GM21528 (cell line): ENCODE measurements at regions not wholly inside any gene's neighbourhood (a gene's known extent, or its start where the extent isn't known, plus 50 kb on each side); places are given as distances from the start of the nearest gene placed in this dataset.
A peak's percentile ranks its signal among the peaks of the same experiment; 100 is the strongest.

Source experiments
- ATAC-seq: cut with Tn5 transposase; IDR thresholded peaks from one replicate; pipeline ENCODE4 v1.9.1; 2021; ENCODE audit warnings: mild to moderate bottlenecking, moderate library complexity; ENCODE audit not compliant: unreplicated experiment, low FRiP score

DNA sequence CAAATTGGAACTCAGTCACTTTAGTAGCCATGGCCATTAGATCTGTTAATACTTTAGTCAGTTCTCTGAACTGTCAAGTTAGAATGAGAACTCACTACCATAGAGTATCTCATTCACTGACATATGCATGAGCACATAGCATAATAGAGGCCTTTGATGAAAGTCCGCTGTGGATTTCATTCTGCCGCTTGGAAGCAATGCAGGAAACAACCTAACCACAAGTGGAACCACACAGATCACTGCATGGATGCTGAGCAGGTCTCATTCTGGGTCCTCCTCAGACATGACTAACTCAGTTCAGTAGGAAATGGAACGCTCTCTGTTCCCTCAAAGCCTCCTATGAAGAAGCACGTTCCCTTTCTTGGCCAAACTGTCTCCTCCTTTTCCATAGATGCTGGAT lies 1624.8 kb upstream of the TENM3 start:
- ATAC-seq = no peak

DNA sequence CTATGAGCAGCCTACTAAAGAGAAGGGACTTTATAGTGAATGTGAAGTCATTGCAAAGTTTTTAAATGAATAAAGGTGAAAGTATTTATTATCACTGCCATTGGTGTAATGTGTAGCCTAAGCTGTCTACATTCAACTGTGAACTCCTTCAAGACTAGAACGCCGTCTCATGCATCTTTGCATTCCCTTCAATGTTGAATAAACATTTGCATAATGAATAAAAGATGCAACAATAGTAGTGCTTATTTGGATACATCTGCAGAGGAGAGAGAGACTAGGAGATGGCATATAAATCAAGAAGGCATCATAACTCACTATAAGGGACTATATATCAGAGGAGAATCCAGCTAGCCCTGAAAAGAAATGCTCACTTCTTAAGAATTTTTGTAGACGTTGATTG lies 1623.8 kb upstream of the TENM3 start:
- ATAC-seq = no peak

DNA sequence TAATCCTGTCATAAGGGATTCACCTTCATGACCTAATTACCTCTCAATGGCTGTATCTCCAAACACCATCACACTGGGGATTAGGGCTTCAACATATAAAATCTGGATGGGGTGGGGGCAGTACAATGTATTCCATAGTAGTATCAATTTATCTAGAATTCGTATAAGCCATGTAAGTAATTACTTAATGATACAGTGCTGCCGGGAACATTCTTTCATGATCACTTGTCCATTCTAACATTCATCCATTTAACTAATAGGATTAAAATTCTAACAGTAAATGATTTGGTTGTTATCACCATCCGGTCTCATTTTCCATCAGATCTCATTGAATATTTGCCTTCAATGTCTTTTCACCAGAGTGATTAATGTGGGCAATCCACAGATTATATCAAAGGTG lies 1620.9 kb upstream of the TENM3 start:
- no peak for ATAC-seq

DNA sequence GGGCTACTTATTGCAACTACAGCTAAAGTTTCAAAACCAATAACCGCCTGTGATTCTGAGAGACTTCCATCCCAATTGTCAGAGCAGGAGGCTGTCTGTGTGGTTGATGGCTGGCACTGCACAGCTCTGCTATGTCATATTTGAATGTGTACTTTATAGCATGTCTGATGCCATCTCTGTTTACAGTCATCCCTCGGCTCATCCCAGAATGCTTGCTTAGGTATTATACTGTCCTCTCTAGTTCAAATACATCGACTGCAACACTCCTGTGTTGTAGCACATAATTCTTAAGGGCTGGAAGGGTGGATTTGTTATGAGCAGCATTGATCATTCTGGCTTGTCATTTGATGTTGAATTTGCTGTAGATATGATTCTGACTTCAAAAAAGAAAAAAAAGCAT lies 1617.5 kb upstream of the TENM3 start:
- ATAC-seq = no peak

DNA sequence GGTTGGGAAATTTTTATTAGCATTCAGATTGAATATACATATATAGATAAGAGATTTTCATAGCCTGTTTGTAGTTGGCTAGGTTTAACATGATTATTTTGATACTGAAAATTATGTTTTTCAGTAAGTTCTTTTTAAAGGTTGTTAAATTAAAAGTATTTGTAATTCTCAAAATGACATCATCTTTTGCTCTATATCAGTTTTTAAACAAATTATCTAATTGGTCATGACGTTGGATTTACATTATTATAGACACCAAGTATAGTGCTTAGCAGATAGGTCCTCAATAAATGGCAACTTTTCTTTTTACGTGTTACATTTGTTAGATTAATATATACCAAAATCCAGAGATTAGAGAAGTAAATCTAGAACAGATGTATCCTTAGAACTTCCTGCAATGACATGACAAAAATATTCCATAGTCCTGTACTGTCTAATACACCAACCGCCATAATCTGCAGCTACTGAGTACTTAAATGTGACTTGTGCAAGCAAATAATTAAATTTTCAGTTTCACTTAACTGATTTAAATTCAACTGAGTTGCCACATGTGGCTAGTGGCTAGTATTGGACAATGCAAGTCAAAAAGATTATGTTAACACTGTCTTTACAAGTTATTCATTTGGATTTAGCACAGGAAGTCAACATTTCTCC lies 1613.1 kb upstream of the TENM3 start:
- no peak for ATAC-seq

DNA sequence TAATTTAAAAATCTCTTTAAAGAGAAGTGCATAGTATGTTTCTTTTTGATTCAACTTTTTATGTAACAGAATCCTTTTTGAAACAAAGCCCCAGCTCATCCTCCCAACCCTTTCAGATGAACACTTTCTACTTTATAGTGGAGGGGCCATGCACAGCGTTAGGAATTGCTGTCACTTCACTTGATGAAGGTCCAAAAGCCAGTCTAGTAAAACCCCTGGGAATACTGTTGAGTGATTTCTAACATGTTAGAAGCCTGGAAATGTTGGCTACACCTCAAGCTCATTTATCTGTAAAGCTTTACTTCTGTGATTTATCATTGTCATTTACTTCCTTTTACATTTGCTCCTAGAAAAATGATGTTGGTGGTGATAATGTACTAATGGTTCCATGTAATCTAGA lies 1608.9 kb upstream of the TENM3 start:
- ATAC-seq = no peak

DNA sequence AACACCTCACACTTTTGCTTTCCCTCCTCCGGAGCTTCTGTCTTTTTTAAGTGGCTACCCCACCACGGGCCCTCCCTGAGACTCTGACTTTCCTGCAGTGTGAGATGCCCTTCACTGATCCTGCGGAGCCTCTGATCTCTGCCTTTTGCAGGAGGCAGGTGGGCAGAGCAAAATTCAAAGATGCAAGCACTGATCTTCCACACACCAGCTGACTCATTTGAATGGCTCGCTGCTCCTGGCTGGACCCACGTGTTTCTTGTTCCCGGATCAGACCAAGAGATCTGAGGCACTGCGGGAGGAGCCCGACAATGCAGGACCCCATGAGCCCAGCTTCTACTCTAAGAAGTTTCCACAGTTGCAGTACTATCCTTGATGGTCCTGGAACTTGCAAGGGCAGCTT lies 1607.9 kb upstream of the TENM3 start:
- no peak for ATAC-seq

DNA sequence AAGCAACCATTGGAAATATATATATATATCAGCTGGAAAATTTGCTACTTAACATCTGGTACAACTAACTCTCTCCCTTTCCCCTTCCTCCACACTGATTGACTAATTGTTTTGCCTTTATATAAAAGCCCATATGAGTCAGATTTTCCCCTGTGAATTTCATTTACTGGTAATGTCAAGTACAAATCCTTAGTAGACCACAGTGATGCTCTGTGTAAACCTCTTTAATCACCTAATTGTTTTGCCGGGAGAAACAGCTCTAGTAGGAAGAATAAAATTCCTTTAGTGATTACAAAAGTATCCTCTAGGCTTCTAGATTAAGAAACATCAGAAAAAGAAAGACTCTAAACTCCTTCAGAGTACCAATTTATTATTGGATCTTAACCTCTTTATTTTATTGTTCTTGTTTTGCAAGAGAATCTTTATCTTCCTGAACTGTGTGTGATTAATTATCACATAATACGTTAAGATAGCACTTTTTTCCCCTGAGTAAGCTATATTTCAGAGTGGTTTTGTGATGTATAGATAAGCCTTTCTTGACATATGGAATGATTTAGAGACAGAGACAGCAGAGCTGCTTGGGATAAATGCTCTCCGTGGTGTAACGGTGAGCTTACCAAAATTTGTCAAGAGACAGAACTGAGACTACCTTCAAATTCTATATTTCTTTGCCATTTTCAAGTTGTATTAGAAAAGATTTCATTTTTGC lies 1606.4 kb upstream of the TENM3 start:
- no peak for ATAC-seq

DNA sequence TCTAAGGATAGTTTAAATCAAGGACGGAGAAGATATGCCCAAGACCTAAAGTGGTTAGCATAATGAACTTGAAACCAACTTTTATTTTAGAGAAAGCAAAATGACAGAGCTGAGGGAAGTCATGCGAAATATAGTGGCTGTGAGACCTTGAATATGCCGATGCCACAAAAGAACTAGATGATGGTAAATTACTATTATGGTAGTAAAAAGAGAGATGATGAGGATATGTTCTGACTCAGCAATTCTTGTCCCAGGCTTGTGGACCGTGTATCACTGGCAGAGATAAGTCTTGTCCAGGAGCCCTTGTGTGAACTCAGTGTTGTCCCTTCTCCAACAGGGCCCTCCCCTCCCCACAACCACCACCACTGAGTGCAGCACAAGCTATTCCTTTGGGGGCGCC lies 1605.6 kb upstream of the TENM3 start:
- ATAC-seq = no peak

DNA sequence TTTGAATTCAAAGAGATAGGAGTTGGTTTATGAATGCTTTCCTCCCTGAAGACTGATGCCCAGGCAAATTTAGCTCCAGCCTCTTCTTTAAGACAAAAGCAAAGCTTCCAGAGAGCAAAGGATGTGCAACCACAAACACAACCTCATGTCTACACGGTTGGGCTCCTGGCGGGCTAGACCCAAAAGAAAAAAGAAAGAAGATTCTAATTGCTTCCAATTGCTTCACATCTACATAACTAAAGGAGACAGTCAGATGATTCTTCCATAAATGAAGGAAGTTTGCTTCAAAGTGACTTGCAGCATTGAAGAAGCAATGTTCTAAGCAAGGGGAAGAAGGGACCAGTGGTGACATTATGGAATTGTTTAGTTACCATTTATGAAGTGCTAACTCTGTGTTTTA lies 1603.0 kb upstream of the TENM3 start:
- ATAC-seq = no peak

DNA sequence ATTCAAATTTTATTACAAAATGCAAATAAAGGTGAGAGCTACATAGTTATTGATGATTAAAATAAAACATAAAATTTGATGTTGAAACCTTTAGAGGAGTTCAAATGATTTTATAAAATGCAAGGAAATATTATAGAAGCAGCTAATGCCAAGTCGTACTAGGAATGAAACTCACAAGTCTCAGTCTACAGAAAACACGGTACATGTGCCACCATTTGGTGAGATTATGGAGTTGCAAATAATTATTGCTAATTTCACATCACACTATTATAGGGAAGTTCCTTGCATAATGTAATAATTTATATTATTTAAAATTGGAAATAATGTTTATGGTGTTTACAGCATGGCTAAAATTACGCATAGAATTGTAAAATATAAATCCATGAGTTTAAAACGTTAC lies 1601.7 kb upstream of the TENM3 start:
- no peak for ATAC-seq

DNA sequence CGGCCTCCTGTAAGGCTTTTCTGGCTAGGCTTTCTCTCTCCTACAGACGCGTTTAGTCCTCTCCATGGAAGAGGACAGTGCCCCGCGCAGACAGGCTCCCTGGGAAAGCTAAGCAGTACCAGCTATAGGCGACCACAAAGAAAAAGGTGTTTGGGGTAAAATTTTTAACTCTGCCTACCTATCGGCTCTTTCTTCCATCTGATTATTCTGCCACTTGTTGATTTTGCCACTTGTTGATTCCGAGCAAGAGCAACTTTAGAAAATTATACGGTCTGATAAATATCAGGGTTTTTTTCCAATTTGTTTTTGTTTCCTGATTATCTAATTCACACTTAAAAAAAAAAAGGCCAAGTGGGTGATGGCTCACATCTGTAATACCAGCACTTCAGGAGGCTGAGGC lies 1600.5 kb upstream of the TENM3 start:
- ATAC-seq = no peak

DNA sequence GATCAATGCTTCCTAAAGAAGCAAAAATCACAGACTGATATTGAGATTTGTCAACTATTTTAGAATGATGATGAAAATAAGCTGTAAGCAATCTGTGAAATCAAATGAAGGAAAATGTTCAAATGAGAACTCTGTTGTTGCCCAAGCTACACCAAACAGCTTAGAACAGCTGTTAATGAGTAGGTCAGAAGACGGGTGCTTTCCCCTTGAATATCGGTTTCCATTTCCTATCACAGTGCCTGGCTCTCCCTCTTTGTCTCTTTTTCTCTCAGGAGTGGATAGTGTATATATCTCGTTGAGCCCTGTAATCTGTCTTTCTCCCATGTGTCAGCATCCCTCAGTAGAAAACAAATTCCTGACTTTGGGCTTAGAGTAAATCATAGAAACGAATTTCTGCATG lies 1592.9 kb upstream of the TENM3 start:
- ATAC-seq = no peak

DNA sequence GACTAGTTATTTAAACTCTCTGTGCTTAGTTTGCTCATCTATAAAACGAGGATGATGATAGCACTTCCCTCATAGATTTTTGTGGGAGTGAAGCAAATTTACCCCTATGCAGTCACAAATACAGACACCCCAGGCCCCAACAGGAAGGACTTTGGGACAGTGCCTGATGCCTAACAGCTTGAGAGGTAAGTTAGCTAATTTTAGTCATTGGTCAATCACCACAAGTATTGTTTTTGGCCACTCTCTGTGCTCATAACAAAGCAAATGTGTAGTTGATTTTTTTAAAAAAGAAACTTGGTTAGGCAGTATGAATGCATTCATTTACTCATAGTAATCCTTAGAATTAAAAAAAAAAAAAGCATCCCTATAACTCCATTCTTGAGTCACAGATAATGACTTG lies 1590.7 kb upstream of the TENM3 start:
- no peak for ATAC-seq

DNA sequence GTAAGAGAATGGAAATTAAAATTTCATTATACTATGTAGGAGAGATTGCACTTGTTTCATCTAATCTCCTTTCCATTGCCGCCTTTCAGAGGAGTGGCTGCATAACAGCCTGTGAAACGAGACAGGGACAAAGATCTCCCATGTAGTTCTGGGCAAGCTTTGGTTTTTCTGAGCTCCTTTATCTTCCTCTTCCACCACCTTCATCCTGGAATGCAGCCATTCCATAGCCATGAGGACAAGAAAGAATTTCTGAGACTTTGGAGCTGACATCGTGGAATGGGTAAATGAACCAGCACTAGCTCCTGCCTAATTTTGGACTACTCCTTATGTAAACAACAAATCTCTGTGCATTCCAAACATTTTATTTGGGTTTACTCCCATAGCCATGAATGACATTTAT lies 1587.3 kb upstream of the TENM3 start:
- ATAC-seq = no peak

DNA sequence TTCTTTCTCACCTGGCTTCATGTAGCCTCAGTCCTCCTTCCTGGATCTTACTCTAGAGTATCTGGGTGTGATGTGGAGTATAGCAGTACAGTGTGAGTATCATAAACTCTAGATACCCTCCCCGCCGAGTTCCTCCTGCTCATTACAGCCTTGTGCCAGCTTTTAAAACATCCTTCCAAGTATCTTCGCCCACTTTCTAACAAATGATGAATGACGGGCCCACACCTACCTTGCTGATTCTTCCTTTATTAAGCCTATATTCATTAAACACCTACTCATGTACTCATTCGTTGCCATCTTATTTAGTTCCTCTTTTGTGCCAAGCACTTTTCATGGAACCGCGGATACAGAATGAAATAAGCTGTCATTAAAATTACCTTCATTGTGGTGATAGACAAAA lies 1585.3 kb upstream of the TENM3 start:
- ATAC-seq = no peak

DNA sequence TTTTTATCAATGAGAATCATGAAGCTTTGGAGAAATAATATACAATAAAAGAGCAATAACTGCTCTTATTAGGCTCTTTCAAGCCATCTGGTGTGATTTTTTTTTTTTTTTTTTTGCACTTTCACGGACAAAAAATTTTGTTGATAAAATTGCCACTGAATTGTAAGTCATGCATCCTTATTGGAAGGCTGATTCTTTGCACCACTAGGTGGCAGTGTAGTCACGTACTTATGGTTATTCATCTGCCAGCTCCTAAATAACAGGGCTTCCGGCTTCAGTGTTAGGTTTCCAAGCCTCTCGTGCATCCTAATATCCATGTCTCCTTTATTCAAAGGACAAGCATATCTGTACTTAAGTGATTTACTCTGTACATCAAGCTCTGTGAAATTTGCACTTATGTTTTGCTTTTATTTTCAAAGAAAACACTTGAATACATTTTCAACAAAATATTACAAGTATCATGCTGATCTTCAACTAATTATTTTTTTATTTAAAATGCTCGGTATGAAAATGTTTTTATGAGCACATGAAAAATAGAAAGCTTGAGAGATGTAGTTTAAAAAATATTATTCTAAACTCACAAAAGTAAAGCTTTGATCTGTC lies 1578.3 kb upstream of the TENM3 start:
- peak; percentile 85 for ATAC-seq

DNA sequence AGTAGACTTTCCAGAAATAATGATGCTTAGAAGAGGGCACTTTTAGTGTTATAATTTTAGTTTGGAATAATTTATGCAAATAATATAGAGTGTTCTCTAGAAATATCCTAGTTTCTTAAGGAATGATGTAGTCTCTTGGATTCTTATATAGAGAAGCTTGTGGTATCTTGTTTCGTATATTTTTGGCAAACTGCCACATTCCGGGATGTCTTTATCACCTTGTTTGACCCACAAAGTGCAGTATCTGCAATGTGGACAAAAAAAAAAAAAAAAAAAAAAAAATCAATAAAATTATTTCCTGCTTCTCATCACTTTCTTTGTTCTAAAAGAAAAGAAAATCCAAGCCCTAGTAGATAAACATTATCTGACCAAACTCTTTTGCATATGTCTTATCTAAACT lies 1577.7 kb upstream of the TENM3 start:
- no peak for ATAC-seq

DNA sequence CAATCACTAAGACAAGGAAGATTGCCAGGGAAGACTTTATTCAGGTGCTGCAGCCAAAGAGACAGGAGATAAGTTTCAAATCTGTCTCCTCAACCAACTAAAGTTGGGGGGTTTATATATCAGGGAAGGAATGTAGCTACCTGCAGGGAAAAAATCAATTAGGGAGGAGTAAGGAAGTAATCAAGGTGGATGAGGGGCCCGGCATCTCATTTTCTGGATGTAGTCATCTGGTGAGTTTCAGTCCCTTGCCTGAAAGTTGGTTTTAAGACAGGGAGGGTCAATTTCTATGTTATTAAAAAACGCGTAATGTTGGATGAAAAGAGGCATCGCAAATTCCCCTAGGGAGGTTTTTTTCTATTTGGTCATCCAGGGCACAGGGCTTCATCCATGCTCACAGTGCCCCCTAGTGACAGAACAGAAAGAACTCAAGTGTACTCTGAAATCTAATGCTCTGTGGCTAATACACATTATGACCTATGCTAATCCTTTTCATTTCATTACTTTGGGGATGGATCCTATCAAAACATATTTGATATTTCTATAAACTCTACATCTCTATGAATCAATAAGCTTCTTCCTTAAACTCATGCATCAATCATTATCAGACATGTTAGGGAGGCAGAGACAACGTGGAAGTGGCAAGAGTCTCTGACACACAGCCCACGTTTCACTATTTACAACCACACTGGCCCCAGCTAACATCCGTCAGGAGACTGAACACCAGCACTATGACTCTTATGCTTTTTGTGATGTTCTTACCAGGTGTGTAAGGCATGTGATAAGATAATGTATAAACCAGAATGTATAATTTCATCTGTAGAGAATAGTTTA lies 1577.0 kb upstream of the TENM3 start:
- ATAC-seq = peak; percentile 85

DNA sequence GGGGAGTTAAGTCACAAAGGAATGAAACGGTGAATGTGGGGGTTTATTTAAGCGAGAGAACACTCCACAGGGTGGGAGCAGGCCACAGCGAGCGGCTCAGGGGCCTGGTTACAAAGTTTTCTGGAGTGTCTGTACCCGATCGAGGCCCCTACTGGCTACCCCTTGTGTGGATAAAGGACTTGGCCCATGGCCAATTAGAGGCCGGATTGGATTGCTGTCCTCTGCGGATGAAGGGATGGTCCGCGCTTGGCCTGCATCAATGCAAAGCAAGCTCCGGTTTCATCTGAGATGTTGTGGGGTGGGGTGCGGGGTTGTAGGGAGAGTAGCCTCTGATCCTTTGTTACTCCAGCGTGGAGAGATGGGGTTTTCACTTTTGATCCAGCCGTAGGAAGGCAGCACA lies 1574.5 kb upstream of the TENM3 start:
- no peak for ATAC-seq

DNA sequence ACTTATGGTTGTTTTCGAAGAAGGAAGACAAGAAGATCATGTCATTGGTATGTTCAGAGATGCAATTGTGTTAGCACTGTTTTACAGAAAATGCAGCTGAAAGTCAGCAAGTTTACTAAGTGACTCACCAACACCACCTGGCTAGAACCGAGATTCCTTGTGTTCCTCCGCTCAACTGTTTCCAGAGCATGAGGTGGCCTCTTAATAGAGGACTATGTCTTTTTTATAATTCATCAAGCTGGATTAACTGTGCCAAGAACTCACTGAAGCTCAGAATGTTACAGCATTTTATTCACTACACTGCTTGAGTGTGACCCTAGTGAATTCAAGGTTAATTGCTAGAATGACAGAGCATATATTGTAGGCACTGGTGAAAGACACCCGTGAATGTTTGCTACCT lies 1573.5 kb upstream of the TENM3 start:
- ATAC-seq = no peak
